GM21529 (cell line): ENCODE measurements at regions not wholly inside any gene's neighbourhood (a gene's known extent, or its start where the extent isn't known, plus 50 kb on each side); places are given as distances from the start of the nearest gene placed in this dataset.
"Not testable (repeated sequence)": the region's sequence is repeated elsewhere in the genome, so short reads cannot be mapped to it uniquely, and the experiment has no call there.

Experiments
- ATAC-seq: cut with Tn5 transposase; IDR thresholded peaks from one replicate; pipeline ENCODE4 v1.9.1; 2021; ENCODE audit not compliant: unreplicated experiment

DNA sequence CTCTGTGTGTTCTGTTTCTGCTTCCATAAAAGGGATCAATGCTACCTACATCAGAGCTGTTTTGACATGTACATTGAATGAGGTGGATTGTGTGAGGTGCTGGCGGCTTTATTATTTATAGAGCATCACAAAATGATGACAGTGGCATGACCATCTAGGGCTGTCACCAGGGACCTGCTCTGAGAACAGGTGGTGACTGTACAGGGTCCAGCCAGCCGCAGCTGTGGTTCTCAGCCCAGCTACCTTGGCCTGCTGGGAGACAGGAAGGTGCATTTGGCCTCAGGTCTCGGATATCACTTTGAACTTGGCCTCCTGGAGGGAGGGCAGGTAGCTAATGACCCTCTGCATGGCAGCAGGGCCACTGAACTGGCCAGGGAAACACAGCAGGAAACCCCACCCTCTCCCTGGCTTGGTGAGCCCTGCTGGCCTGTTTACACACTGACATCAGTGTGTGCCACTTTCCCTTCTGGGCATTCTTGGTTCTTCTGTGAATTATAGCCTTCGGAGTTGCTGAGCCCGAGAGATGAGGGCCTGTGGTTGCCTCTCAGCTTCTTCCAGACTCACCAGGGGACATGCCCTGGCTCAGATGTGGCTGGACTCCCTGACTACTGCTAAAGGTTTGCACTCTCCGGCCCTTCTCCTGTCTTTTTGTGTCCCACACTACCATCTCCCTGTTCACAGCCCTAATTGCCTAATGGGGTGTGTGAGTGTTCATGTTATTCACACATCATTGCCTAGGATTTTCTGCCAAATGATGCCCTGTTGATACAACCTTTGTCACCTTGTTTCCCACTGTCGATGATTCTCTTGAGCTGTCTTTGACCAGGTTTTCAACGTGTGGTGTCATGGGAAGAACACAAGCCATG, 109.2 kb upstream of the RAB12 start:
- no peak for ATAC-seq

DNA sequence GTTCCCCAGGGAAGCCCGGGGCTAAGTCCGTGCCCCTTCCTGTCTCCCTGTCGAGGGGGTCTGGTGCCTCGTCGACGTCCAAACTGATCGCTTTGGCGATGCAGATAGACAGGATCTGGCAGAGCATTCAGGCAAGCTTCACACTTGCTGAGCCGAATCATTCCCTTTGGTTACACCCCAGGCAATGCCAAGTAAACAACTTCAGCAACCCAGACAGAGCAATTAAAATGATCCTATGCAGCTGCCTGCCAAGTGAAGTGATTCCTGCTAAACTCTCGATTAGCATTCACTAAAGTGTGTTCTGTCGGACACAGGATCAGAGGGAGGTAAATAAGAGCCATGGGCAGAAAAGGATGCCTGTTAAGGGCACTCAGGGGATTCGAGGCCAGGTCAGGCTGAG, 108.2 kb upstream of the RAB12 start:
- no peak for ATAC-seq

DNA sequence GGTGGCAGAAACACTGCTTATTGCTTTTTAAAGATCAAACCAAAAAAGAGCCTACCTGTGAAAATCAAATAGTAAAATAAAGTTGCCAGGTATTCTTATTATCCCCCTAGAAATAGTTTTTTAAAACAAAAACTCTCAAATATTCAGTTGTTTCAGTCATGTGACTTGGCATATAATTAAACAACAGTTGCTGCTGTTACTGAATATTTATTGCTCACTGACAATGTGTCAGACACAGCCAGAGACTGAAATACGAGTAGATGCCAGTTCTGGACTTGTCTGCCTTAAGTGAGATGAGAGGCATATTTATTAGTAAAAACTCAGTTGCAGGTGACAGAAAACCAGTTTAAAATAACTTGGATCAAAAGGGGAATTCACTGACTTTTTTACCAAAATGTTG, 106.0 kb upstream of the RAB12 start:
- ATAC-seq, result no peak

DNA sequence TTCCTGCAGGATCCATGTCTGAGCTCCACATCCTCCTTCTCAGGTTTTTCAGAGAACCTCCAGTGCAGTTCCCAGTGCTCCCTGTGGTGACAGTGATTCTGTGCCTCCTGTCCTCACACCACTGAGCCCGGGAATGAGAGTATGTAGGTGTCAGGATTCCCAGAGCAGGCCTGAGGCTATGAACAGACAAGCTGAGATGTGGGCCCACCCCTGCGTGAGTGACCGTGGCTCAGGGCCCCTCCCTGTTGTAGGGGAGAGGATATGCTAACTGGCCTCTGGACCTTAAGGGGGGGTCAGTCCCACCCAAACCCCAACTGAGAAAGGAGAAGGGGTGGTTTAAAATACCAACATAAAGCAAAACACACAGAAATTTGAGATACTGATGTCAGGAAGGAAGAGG, 104.8 kb upstream of the RAB12 start:
- no peak for ATAC-seq

DNA sequence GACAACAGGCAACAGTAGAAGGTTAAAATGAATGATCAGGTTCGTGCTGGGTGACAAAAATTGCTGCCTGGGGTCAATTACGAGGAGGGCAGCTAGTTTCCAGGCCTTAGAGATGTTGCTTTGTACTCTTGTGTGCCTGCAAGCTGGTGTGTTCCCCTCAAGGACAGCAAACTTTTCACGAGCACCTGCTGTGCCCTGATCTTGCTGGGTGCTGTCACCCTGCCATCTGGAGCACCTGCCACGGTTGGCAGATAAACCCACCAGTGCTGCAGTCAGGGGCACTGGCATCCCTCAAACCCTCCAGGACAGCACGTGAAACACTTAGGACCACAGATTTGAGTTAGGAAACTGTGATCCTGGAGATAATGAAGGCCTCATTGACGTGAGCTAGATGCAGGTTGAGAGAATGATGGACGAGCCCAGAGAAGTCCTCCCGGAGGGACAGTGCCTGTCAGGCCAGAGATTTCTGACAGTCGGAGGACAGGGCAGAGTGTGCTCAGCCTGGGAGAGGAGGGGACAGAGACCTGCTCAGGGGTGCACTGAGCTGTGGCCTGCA, 104.3 kb upstream of the RAB12 start:
- no peak for ATAC-seq

DNA sequence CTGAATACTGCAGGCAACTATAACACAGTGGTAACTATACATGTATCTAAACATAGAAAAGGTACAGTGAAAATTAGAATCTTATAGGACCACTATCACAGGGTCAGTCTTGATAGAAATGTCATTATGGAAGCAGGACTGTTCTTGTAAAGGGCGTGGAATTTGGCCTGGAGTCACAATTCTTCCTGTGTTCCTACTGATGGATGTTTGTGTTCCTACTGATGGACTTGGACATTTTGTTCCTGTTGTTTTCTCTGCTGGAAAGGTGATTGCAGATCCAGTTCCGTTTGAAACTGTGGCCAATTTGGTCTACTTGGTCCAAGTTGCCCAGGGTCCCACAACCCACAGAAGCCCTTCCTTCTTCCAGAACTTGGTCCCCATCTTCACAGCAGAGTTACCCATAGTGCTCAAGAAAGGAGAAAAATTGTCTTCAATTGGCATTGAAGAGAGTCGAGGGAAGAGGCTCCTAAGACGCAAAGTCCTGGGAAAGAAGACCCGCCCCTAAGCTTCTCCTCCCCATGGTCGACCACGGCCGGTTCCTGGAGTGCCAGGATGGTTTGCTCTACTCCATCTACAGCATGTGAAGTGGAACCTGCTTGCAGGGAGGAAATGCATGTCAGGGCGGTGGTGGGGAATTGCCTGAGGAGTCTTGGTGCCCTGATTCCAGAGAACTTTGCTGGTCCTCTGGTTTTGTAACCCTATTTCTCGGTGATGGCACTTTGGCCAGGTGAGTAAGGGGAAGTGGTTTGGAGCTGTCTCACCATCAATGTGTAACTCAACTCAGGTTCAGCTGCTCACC, 102.8 kb upstream of the RAB12 start:
- ATAC-seq, result no peak

DNA sequence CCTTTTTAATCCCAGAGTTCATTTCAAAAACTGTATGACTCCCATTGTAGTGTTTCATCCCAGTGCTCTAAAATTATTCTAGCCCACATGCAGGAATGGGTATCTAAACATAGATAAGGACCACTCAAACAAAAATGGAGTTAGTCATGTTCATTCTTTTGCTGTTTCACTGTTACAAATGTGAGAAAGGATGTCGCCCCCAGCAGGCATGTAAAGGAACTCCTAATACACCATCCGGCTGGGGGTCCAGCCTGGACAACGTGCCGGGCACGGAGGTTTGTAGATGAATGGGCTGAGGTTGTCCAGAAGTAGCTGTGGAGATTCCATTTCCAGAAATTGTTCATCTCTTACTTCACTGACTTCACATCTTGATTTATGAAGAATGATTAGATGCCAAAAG, 101.9 kb upstream of the RAB12 start:
- no peak for ATAC-seq

DNA sequence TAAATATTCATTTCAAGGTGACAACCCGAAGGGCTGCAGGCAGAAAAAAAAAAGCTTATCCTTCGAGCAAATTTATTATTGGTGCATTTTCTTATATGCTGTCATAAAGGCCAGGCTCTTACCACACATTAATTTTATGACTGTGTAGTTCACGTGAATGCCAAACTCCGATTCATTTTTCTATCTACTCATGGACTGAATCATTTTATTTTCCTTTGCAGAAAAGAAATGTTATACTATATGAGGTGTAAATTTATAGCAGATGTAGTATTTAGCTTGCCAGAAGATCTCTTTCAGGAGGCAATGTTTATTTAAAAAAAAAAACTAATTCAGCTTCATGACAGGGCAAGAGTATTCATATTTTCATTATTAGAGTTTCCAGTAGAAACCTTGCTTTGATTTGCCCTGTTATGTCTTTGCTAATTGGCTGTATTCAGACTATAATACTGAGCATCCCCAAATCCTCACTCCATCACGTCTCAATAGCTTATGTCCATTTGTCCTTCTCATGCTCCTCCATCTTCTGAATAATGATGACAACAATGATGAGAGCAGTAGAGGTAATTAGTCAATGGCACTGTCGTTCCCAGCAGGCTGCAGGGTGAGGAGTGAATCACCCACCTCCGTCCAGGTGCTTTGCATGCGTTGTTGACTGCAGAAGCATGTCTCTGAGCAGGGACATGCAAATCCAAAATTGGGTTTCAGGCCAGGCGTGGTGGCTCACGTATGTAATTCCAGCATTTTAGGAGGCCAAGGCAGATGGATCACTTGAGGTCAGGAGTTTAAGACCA, 101.1 kb upstream of the RAB12 start:
- ATAC-seq, result no peak

DNA sequence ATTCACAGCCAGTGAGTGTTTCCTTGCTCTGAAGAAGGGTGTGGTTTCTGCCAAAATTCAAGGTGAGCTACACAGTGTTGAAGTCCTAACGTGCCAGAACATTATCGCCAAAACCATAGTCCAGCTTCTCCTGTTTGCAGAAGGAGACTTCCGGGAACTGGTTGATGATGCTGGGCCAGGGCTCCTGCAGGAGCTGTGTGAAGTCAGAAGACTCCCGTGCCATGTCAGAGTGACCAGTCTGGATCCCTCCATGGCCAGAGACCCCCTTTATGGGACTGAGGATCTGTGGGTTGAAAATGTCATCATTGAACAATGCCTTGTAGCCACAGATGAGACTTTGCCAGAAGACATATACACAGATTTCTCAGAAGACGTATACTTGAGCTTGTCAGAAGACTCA, 96.0 kb upstream of the RAB12 start:
- ATAC-seq, result no peak

DNA sequence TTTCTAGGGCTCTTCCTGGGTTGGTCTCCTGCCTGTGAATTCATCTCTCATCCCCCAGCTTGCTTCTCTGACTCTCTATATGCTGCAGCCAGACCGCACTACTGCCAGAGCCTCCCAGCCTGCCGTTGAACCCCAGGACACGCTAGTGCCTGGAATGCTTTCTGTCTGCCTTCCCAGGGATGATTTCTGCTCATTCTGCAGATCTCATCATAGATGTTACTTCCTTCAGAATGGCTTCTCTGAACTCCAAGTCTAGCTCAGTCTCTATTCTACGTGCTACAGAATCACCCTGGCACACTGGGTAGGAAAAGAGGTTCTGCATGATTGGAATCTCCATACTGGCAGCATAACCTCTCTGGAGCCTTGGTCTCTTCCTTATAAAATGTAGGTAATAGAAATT, 94.8 kb upstream of the RAB12 start:
- ATAC-seq, result no peak

DNA sequence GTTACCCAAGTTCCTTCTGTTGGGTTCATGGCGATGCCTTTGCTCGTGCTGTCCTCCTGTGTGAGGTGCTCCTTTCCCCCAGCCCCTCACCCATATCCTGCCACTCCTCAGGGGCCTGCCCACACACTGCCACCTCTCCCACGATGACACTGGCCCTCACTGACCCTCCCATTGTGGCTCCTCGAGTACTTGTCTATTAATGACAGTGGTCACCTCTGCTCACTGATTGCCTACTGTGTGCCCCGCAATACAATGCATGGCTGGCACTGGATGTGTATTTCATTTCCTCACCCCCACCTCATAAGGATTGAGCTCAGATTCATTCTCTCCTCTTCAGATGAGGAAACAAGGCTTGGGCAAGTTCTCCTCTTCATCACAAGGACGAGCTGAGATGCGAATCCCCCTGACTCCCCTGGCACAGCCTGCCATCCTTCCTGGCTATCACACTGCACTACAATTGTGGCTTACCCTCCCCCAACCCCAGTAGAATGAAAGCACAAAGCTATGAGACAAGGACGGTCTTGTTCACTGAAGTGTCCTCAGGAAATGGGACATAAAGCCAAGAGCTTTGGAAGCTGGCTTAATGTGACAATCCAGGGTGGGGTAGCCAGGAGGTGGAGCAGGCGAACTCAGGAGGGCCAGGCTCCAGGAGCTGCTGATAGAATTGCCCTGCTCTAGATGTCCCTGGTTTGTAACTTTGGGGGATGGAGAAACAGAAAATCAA, 93.9 kb upstream of the RAB12 start:
- no peak for ATAC-seq

DNA sequence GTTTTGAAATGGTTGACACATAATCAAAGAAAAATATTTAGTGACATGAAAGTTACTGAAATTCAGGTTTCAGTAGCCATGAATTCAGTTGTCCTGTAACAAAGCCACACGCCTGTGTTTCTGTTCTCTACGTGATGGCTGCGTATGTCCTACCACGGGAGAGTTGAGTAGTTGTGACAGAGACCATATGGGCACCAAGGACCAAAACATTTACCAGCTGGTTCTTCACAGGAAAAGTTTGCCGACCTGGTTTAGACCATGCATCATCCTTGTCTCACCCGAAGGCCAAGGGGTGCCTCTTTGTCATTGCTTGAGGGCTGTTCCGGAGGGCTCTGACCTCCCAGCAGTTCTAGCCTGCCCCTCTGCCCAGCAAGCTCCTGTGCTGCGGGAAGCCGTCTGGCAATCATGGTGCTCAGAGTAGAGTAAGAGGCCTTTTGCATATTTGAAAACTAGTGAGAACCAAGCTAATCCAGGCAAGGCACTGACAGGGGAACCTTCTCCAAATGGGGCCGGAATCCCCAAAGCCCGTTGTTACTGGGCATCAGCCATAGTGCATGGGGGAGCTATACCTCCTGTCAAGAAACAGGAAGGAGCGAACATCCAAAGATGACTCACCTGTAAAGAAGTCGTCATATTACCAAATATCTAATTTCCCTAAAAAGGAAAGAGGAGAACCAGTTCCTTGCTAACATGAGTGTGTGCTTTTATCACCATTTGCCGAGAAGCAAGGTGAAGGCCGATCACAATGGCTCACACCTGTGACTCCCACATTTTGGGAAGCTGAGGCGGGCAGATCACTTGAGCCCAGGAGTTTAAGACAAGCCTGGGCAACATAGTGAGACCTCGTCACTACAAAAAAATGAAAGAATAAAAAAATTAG, 92.6 kb upstream of the RAB12 start:
- no peak for ATAC-seq

DNA sequence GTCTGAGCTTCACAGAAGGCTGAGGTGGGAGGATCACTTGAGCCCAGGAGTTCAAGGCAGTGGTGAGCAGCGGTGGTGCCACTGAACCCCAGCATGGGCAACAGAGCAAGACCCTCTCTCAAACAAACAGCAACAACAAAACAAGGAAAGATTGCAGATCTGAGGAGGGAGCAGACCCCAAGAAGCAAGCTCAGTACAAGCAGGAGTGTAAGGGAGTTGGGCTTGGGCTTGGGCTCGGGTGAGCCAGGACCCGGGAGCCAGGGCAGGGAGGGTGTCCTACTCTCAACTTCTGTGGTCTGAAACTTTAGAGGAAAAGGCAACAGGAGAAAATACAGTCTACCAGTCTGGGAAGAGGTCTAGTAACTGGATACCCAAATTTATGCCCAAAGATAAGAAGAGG, 92.0 kb upstream of the RAB12 start:
- no peak for ATAC-seq

DNA sequence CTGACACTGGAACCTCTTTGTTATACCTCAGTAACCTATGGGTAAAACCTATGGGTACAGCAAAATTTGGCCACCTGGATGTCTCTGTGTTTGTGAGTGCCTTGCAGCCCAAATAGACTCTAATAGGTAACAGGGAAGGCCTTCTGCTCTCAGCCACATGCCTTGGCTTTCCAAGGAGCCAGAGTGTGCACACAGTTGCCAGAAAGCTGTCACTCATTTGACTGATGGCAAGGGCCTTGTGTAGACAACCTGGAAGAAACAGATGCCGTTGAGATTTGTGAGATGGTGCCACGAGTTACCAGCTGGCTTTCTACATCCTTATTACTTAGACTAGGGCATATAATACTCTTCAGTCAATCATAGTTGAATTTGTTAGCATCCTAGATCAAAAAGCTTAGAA, 90.1 kb upstream of the RAB12 start:
- no peak for ATAC-seq

DNA sequence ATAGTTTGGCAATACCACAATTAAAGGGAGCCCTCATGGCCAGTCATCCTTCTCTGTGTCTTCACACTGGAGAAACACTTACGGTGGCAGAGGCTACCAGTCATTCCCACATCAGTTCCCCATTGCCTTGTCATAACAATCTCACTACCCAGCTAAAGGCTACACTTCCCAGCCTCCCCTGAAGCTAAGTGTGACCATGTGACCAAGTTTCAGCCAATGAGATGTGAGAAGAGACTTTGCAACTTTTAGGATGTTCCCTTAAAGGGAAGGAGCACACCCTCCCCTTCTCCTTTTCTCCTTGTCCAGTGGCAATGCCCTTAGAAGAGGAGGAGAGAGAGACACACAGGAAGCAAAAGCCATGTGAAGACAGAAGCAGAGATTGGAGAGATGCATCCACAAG, 89.0 kb upstream of the RAB12 start:
- ATAC-seq, result no peak

DNA sequence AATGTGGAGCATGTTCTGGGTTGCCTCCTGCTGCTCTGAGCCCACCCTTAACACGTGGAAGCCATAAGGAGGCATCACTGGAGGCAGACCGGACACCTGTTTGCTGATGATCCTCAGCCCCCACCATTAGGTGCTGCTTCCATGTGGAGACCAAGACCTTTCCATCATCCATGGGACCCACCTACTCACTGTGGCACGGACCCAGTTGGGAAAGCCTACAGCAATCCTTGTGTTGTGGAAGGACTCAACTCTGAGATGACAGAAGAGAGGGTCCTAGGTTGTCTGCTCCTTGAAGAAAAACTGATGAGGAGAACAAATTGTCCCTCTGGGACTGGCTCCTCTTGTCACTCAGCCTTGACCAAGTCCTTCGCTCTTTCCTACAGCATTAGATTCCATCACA, 86.5 kb upstream of the RAB12 start:
- no peak for ATAC-seq

DNA sequence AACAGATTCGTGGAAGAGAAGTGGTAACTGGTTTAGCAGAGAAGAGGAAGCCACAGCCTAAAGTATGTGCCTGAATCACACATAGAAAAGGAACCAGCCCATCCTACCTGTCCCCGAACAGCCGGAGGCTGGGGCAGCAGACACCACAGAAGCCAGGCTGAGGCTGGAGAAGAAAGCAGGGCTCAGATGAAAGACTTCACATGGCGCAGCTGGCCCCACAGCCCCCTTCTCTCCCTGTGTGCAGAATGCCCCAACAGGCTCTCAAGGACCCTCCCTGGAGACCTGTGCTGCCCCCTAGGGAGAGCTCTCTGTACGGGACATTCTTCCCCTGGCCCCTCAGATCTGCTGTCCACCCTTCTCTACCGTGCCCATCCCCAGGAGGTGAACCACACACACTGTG, 83.5 kb upstream of the RAB12 start:
- no peak for ATAC-seq

DNA sequence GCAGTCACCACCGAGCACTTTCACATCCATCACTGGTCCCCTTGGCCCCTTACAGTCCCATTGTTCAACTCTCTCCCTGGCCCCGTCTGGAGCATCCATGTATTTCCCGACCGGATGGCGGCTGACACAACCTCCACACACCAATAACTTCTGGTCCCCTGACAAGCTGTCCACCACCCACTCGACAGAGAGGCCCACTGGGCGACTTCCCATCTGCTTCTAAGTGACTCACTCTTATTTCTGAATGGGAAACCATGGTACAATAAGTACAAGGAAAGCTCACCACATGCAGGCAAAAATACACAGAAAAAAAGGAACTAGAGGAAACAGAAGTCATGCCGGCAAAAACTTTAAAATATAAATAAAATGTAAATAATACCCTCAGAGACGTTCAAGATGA, 82.9 kb upstream of the RAB12 start:
- ATAC-seq, result no peak

DNA sequence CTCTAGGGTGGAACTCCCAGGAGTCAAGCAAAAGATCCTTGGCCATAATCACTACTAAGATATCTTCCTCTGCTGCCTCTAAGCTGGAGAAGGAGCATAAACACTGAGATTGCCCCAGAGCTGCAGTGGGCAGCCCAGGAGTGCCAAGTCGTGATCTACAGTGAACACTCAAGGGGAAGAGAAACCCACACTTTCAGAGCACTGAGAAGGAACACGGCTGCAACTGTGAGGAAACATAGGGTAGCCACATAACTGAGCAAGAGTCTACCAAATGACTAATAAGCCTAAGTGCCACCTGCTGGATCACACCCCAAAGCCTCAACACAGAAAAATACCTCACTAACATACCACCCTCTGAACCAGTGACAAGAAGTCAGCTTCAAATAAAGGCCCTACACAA, 79.6 kb upstream of the RAB12 start:
- no peak for ATAC-seq

DNA sequence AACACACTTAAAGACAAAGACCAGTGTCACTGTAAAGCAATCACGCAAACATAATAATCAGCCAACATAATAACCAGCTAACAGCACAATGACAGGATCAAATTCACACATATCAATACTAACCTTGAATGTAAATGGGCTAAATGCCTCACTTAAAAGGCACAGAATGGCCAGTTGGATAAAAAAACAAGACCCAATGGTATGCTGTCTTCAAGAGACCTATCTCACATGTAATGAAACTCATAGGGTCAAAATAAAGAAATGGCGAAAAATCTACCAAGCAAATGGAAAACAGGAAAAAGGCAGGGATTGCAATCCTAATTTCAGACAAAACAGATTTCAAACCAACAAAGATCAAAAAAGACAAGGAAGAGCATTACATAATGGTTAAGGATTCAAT, 78.2 kb upstream of the RAB12 start:
- ATAC-seq, result not testable (repeated sequence)
